Endometrium (tissue), 2 donors: ENCODE measurements at regions not wholly inside any gene's neighbourhood (a gene's known extent, or its start where the extent isn't known, plus 50 kb on each side); places are given as distances from the start of the nearest gene placed in this dataset.
"Not testable (repeated sequence)": the region's sequence is repeated elsewhere in the genome, so short reads cannot be mapped to it uniquely, and the experiment has no call there.

Source experiments
- FAIRE-seq: peaks from 2 replicates; lab custom pipeline; 2012; peaks lifted over from hg19 to GRCh38; lab: Jason Lieb, UNC
- donor health status: control.
- donor health status: control.

- FAIRE-seq = no peak
Observed at GRCh38 chr5:93359296-93359959, 221.6 kb downstream of the NR2F1-AS1 start.

GRCh38 chr5:93358176-93358575 is 222.8 kb downstream of the NR2F1-AS1 start:
- FAIRE-seq = no peak

GRCh38 chr5:93357686-93358085 is 223.3 kb downstream of the NR2F1-AS1 start:
- no peak for FAIRE-seq

- no peak for FAIRE-seq
Observed at GRCh38 chr5:93355691-93356090, 225.3 kb downstream of the NR2F1-AS1 start.

- FAIRE-seq = no peak
Observed at GRCh38 chr5:93352186-93352585, 228.8 kb downstream of the NR2F1-AS1 start.

- no peak for FAIRE-seq
Observed at GRCh38 chr5:93349613-93350012, 231.4 kb downstream of the NR2F1-AS1 start.

- FAIRE-seq = no peak
Observed at GRCh38 chr5:93348231-93348630, 232.8 kb downstream of the NR2F1-AS1 start.

GRCh38 chr5:93346850-93347249 is 234.2 kb downstream of the NR2F1-AS1 start:
- not testable (repeated sequence) for FAIRE-seq

- no peak for FAIRE-seq
Observed at GRCh38 chr5:93346301-93346700, 234.7 kb downstream of the NR2F1-AS1 start.

- no peak for FAIRE-seq
Observed at GRCh38 chr5:93343570-93343969, 237.4 kb downstream of the NR2F1-AS1 start.

- no peak for FAIRE-seq
Observed at GRCh38 chr5:93342563-93343061, 238.4 kb downstream of the NR2F1-AS1 start.

GRCh38 chr5:93340881-93341280 is 240.1 kb downstream of the NR2F1-AS1 start:
- no peak for FAIRE-seq

- FAIRE-seq = no peak
Observed at GRCh38 chr5:93337138-93337537, 243.9 kb downstream of the NR2F1-AS1 start.

GRCh38 chr5:93336330-93337110 is 244.5 kb downstream of the NR2F1-AS1 start:
- FAIRE-seq = no peak

GRCh38 chr5:93331863-93332262 is 249.2 kb downstream of the NR2F1-AS1 start:
- no peak for FAIRE-seq

GRCh38 chr5:93331241-93331640 is 249.8 kb downstream of the NR2F1-AS1 start:
- FAIRE-seq = no peak

- FAIRE-seq = no peak
Observed at GRCh38 chr5:93330506-93330905, 250.5 kb downstream of the NR2F1-AS1 start.

GRCh38 chr5:93329756-93330155 is 251.3 kb downstream of the NR2F1-AS1 start:
- no peak for FAIRE-seq

GRCh38 chr5:93328833-93329232 is 252.2 kb downstream of the NR2F1-AS1 start:
- FAIRE-seq = no peak

GRCh38 chr5:93327605-93328004 is 253.4 kb downstream of the NR2F1-AS1 start:
- no peak for FAIRE-seq

- no peak for FAIRE-seq
Observed at GRCh38 chr5:93325946-93326345, 255.1 kb downstream of the NR2F1-AS1 start.

GRCh38 chr5:93322974-93323860 is 257.8 kb downstream of the NR2F1-AS1 start:
- no peak for FAIRE-seq
